GM23338 (cell line): ENCODE measurements at regions not wholly inside any gene's neighbourhood (a gene's known extent, or its start where the extent isn't known, plus 50 kb on each side); places are given as distances from the start of the nearest gene placed in this dataset.

ENCODE experiments used
- ATAC-seq: fragments of 200-7000 bp; cut with Tn5 transposase; 3 replicates; pipeline ENCODE4 v1.9.1; 2020
- DNase-seq: peaks from one replicate; pipeline ENCODE4 v3.0.0-alpha.2; 2015; ENCODE audit warnings: low spot score
- H2AFZ ChIP-seq: fragments of 200-600 bp; sonication (generic); 2 replicates; pipeline ENCODE4 v1.8.0; 2016; ENCODE audit warnings: antibody characterized with exemption, mild to moderate bottlenecking, moderate library complexity
- H3F3A ChIP-seq: fragments of 200-600 bp; sonication (generic); replicated peaks from 2 replicates; pipeline ENCODE4 v1.8.0; 2017; ENCODE audit warnings: antibody characterized with exemption, mixed run types, low read depth
- H3K27ac ChIP-seq: fragments of 200-600 bp; sonication (generic); 2 replicates; pipeline ENCODE4 v1.6.1; 2016; ENCODE audit warnings: low read depth
- H3K27me3 ChIP-seq: fragments of 200-600 bp; sonication (generic); 2 replicates; pipeline ENCODE4 v1.8.0; 2016; ENCODE audit warnings: mild to moderate bottlenecking, mixed run types, moderate library complexity; ENCODE audit not compliant: insufficient read depth
- H3K36me3 ChIP-seq: fragments of 200-600 bp; sonication (generic); 2 replicates; pipeline ENCODE4 v1.8.0; 2016; ENCODE audit warnings: mild to moderate bottlenecking; ENCODE audit not compliant: insufficient read depth
- H3K4me1 ChIP-seq: fragments of 200-600 bp; sonication (generic); 2 replicates; pipeline ENCODE4 v1.8.0; 2016; ENCODE audit warnings: mild to moderate bottlenecking, moderate library complexity; ENCODE audit not compliant: insufficient read depth
- H3K4me2 ChIP-seq: fragments of 200-600 bp; sonication (generic); 2 replicates; pipeline ENCODE4 v1.7.1; 2017; ENCODE audit warnings: mixed run types
- H3K4me3 ChIP-seq: fragments of 200-600 bp; sonication (generic); 2 replicates; pipeline ENCODE4 v1.6.1; 2016; ENCODE audit warnings: mixed run types
- H3K79me2 ChIP-seq: fragments of 200-600 bp; sonication (generic); replicated peaks from 2 replicates; pipeline ENCODE4 v1.8.0; 2017; ENCODE audit warnings: mild to moderate bottlenecking; ENCODE audit not compliant: insufficient read depth
- H3K9me2 ChIP-seq: fragments of 200-600 bp; sonication (generic); 2 replicates; pipeline ENCODE4 v1.8.0; 2017; ENCODE audit not compliant: insufficient read depth
- H4K20me1 ChIP-seq: fragments of 200-600 bp; sonication (generic); replicated peaks from 2 replicates; pipeline ENCODE4 v1.8.0; 2017; ENCODE audit warnings: mild to moderate bottlenecking; ENCODE audit not compliant: insufficient read depth
- H3K27ac Mint-ChIP-seq: 2 replicates; pipeline ENCODE4 v1.8.0; 2020; ENCODE audit warnings: inconsistent platforms, mild to moderate bottlenecking, moderate library complexity, mixed read lengths
- H3K27me3 Mint-ChIP-seq: 3 replicates; pipeline ENCODE4 v1.8.0; 2022; ENCODE audit warnings: low read depth, mild to moderate bottlenecking, moderate library complexity, mixed read lengths, inconsistent platforms; ENCODE audit not compliant: insufficient read depth, poor library complexity
- H3K36me3 Mint-ChIP-seq: 3 replicates; pipeline ENCODE4 v1.8.0; 2021; ENCODE audit warnings: low read depth, mild to moderate bottlenecking, inconsistent platforms, moderate library complexity, mixed read lengths
- H3K4me1 Mint-ChIP-seq: 3 replicates; pipeline ENCODE4 v1.8.0; 2020; ENCODE audit warnings: mild to moderate bottlenecking, inconsistent platforms, mixed read lengths
- H3K4me3 Mint-ChIP-seq: 3 replicates; pipeline ENCODE4 v1.8.0; 2021; ENCODE audit warnings: moderate library complexity, mild to moderate bottlenecking, inconsistent platforms, mixed read lengths
- H3K9me3 Mint-ChIP-seq: 3 replicates; pipeline ENCODE4 v1.8.0; 2020; ENCODE audit warnings: moderate library complexity, mild to moderate bottlenecking, inconsistent platforms, mixed read lengths
- JUNB ChIP-seq: IDR thresholded peaks from one replicate; pipeline ENCODE4 v1.6.1; 2016; ENCODE audit warnings: antibody characterized with exemption; ENCODE audit not compliant: unreplicated experiment
- ZNF331 ChIP-seq: fragments of 250-450 bp; sonication (Bioruptor Pico); IDR thresholded peaks from 2 replicates; pipeline ENCODE4 v1.5.0; 2020; ENCODE audit warnings: low read depth, mild to moderate bottlenecking, moderate library complexity
- TF ChIP-seq, protein P1 (sequence below): fragments of 250-450 bp; sonication (Bioruptor Pico); IDR thresholded peaks from 2 replicates; pipeline ENCODE4 v1.5.0; 2020; ENCODE audit warnings: mild to moderate bottlenecking, moderate library complexity
- TF ChIP-seq, protein P2 (sequence below): IDR thresholded peaks from one replicate; pipeline ENCODE4 v1.6.1; 2018; ENCODE audit warnings: antibody characterized with exemption; ENCODE audit not compliant: unreplicated experiment
- TF ChIP-seq, protein P3 (sequence below), 2 experiments: fragments of 200-600 bp in 1 of 2; sonication (generic) in 1 of 2; conservative IDR thresholded peaks; 2 replicates each; pipeline versions ENCODE4 v1.5.1 to v1.6.1; 2016 to 2017; ENCODE audit warnings: antibody characterized with exemption in 2 of 2, low read depth in 2 of 2, mild to moderate bottlenecking in 2 of 2, moderate library complexity in 1 of 2

DNA sequence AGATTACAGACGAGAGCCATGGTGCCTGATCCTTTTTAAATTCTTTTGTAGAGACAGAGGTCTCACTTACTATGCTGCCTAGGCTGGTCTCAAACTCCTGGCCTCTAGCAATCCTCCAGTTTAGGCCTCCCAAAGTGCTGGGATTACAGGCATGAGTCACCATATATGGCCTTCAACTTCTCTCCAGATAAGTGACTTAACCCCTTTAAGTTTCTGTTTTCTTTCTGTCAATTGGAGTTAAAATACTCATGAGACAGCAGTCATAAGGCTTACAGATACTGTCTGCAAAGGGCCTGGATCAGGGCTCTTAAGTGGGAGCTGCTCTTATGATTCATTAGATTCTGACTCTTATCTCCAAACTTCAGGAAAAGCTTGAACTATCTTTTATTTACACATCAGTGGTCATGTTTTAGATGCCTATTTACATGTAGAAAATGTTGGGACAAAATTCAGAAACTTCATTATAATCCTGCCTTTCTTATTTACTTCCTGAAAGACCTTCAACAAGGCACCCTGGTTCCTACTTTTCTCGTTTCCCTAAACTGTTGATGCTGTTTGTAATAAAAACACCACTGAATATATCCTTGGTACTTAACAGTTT, 271.5 kb upstream of the TBX3 start (continued):
- TF ChIP-seq, protein P1, sequence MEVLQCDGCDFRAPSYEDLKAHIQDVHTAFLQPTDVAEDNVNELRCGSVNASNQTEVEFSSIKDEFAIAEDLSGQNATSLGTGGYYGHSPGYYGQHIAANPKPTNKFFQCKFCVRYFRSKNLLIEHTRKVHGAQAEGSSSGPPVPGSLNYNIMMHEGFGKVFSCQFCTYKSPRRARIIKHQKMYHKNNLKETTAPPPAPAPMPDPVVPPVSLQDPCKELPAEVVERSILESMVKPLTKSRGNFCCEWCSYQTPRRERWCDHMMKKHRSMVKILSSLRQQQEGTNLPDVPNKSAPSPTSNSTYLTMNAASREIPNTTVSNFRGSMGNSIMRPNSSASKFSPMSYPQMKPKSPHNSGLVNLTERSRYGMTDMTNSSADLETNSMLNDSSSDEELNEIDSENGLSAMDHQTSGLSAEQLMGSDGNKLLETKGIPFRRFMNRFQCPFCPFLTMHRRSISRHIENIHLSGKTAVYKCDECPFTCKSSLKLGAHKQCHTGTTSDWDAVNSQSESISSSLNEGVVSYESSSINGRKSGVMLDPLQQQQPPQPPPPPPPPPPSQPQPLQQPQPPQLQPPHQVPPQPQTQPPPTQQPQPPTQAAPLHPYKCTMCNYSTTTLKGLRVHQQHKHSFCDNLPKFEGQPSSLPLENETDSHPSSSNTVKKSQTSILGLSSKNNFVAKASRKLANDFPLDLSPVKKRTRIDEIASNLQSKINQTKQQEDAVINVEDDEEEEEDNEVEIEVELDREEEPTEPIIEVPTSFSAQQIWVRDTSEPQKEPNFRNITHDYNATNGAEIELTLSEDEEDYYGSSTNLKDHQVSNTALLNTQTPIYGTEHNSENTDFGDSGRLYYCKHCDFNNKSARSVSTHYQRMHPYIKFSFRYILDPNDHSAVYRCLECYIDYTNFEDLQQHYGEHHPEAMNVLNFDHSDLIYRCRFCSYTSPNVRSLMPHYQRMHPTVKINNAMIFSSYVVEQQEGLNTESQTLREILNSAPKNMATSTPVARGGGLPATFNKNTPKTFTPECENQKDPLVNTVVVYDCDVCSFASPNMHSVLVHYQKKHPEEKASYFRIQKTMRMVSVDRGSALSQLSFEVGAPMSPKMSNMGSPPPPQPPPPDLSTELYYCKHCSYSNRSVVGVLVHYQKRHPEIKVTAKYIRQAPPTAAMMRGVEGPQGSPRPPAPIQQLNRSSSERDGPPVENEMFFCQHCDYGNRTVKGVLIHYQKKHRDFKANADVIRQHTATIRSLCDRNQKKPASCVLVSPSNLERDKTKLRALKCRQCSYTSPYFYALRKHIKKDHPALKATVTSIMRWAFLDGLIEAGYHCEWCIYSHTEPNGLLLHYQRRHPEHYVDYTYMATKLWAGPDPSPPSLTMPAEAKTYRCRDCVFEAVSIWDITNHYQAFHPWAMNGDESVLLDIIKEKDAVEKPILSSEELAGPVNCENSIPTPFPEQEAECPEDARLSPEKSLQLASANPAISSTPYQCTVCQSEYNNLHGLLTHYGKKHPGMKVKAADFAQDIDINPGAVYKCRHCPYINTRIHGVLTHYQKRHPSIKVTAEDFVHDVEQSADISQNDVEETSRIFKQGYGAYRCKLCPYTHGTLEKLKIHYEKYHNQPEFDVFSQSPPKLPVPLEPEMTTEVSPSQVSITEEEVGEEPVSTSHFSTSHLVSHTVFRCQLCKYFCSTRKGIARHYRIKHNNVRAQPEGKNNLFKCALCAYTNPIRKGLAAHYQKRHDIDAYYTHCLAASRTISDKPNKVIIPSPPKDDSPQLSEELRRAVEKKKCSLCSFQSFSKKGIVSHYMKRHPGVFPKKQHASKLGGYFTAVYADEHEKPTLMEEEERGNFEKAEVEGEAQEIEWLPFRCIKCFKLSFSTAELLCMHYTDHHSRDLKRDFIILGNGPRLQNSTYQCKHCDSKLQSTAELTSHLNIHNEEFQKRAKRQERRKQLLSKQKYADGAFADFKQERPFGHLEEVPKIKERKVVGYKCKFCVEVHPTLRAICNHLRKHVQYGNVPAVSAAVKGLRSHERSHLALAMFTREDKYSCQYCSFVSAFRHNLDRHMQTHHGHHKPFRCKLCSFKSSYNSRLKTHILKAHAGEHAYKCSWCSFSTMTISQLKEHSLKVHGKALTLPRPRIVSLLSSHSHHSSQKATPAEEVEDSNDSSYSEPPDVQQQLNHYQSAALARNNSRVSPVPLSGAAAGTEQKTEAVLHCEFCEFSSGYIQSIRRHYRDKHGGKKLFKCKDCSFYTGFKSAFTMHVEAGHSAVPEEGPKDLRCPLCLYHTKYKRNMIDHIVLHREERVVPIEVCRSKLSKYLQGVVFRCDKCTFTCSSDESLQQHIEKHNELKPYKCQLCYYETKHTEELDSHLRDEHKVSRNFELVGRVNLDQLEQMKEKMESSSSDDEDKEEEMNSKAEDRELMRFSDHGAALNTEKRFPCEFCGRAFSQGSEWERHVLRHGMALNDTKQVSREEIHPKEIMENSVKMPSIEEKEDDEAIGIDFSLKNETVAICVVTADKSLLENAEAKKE (CRISPR knock-in tag) = no peak

DNA sequence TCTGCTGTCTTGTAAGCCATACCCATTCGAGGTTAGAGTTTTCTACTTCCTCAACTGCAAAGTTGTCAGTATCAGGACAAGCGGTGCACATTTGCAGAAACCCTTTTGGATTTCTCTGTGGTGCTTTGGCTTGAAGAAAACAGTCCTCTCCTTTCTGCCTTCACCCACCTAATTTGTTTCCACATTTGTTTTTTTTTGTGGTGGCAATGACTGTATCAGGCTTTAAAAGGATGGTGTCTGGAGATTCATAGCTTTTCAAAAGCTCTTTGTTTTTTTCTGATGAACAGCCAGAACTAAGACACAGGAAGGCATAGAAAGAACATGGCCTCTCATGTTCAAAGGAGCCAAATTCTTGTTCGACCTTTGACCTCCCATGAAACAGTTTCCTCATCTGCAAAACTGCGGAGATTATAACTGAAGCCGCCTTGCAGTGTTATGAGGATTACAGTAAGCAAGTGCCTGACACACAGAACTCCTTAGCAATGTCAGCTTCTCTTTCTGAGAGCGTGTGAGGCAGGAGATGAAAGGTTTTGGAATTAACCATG, 270.6 kb upstream of the TBX3 start:
- no peak overlapping the region for H3K27ac ChIP-seq
- H3F3A ChIP-seq = no peaks in the 10 kb centered on the region
- no peaks in the 10 kb centered on the region for H3K9me3 Mint-ChIP-seq
- no peaks in the 10 kb centered on the region for H3K27me3 Mint-ChIP-seq
- H3K27me3 ChIP-seq = no peaks in the 10 kb centered on the region
- ATAC-seq = no peak
- no peak overlapping the region for H3K4me3 Mint-ChIP-seq
- H3K4me3 ChIP-seq = no peak overlapping the region
- H3K27ac Mint-ChIP-seq = no peak overlapping the region
- H3K79me2 ChIP-seq = no peaks in the 10 kb centered on the region
- TF ChIP-seq ZNF331 (no peak), JUNB (no peak)
- TF ChIP-seq, protein P2, sequence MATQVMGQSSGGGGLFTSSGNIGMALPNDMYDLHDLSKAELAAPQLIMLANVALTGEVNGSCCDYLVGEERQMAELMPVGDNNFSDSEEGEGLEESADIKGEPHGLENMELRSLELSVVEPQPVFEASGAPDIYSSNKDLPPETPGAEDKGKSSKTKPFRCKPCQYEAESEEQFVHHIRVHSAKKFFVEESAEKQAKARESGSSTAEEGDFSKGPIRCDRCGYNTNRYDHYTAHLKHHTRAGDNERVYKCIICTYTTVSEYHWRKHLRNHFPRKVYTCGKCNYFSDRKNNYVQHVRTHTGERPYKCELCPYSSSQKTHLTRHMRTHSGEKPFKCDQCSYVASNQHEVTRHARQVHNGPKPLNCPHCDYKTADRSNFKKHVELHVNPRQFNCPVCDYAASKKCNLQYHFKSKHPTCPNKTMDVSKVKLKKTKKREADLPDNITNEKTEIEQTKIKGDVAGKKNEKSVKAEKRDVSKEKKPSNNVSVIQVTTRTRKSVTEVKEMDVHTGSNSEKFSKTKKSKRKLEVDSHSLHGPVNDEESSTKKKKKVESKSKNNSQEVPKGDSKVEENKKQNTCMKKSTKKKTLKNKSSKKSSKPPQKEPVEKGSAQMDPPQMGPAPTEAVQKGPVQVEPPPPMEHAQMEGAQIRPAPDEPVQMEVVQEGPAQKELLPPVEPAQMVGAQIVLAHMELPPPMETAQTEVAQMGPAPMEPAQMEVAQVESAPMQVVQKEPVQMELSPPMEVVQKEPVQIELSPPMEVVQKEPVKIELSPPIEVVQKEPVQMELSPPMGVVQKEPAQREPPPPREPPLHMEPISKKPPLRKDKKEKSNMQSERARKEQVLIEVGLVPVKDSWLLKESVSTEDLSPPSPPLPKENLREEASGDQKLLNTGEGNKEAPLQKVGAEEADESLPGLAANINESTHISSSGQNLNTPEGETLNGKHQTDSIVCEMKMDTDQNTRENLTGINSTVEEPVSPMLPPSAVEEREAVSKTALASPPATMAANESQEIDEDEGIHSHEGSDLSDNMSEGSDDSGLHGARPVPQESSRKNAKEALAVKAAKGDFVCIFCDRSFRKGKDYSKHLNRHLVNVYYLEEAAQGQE = no peak
- TF ChIP-seq, protein P3, sequence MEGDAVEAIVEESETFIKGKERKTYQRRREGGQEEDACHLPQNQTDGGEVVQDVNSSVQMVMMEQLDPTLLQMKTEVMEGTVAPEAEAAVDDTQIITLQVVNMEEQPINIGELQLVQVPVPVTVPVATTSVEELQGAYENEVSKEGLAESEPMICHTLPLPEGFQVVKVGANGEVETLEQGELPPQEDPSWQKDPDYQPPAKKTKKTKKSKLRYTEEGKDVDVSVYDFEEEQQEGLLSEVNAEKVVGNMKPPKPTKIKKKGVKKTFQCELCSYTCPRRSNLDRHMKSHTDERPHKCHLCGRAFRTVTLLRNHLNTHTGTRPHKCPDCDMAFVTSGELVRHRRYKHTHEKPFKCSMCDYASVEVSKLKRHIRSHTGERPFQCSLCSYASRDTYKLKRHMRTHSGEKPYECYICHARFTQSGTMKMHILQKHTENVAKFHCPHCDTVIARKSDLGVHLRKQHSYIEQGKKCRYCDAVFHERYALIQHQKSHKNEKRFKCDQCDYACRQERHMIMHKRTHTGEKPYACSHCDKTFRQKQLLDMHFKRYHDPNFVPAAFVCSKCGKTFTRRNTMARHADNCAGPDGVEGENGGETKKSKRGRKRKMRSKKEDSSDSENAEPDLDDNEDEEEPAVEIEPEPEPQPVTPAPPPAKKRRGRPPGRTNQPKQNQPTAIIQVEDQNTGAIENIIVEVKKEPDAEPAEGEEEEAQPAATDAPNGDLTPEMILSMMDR (conservative IDR thresholded peaks at IDR 0.05; ENCODE audit: low read depth in 2 of 2) = no peak
- no peak for DNase-seq
- H3K4me1 Mint-ChIP-seq = no peaks in the 10 kb centered on the region
- 0 out of 2 replicates have a peak, but pooled peaks cover under 1% of the 10 kb centered on the region for H3K9me2 ChIP-seq
- H3K4me1 ChIP-seq = no peaks in the 10 kb centered on the region
- H3K4me2 ChIP-seq = no peak overlapping the region
- H2AFZ ChIP-seq = no peak overlapping the region; the same call in 1 of the 2 replicates
- no peaks in the 10 kb centered on the region for H3K36me3 Mint-ChIP-seq
- H3K36me3 ChIP-seq = no peaks in the 10 kb centered on the region
- no peaks in the 10 kb centered on the region for H4K20me1 ChIP-seq
